DMS153 treated with DMSO at 0.1 percent for 48 hours (cell line): ENCODE measurements at regions not wholly inside any gene's neighbourhood (a gene's known extent, or its start where the extent isn't known, plus 50 kb on each side); places are given as distances from the start of the nearest gene placed in this dataset.

Experiments
- DNase-seq: peaks from one replicate; lab custom pipeline; 2025; ENCODE audit not compliant: unreplicated experiment; lab: John Stamatoyannopoulos, UW

DNA sequence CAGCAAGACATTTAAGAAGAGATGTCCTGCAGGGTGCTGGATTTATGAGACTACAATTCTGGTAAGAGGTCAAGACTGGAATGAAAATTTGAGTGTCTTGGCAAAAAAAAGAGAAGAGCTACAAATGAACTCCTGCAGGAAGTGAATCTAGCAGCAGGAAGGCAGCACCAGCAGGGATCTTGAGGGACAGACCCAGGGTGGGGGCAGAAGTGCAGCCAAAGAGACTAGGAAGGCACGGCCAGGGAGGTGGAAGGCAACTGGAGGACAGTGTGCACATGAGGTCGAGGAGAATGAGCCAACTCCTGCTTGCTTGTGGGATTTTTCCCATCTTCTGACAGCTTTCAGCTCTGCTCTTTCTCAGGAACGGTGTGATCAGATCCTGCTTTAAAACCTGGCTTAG is 263.2 kb downstream of the BUD13 start:
- DNase-seq = no peak

DNA sequence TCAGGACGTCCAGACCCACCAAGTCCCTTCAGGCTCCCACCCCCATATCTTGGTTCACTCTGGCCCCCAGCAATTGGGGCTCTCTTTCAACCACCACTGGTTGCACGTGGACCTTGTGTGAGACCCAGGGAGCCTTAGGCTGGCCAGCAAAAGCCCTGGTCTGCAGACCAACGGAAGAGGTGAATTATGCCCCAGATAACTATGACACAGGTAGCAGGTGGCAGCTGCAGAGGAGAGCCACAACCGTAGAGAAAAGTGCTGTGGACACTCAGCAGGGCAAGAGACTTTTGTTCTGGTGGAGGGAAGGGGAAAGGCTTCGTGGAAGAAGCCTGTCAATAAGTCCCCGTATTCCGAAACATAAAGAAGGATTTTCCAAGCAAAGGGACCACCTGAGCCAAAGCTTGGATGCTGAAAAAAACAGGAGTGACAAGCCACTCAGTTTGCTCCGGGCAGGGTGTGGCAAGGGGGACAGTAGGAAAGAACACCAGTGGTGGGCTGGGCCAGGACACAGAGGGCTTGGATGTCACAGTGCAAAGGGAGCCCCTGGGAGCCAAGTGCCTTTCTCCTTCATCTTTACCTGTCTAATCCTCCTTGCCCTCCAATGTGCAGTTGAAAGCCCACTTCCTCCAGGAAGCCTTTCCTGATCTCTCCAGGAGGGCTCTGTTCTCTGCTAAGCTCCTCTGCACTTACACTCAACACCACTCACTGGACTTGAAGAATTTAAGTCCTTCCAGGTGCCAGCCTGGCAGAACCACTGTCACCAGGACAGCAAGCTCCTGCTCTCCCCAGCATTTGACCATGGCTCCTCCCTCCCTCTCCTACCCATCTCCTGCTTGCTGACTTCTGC is 264.7 kb downstream of the BUD13 start:
- DNase-seq = no peak

DNA sequence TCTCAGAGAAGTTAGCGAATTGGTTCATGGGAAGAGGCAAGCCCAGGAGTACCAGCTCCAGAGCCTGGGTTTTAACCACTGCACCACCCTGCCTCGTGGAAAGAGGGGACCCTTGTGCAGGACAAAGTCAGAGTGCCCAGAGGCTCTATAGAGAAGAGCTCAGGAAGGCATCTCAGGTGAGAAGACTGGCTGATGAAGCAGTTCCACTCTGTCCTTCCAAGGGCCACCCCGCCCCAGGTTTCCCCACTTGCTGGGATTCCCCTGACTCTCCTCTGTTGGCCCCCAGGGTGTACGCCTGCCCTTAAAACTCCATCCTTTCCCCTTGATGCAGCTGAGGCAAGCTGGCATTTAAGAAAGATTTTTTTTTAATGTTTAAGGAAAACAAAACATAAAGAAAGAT is 265.8 kb downstream of the BUD13 start:
- no peak for DNase-seq

DNA sequence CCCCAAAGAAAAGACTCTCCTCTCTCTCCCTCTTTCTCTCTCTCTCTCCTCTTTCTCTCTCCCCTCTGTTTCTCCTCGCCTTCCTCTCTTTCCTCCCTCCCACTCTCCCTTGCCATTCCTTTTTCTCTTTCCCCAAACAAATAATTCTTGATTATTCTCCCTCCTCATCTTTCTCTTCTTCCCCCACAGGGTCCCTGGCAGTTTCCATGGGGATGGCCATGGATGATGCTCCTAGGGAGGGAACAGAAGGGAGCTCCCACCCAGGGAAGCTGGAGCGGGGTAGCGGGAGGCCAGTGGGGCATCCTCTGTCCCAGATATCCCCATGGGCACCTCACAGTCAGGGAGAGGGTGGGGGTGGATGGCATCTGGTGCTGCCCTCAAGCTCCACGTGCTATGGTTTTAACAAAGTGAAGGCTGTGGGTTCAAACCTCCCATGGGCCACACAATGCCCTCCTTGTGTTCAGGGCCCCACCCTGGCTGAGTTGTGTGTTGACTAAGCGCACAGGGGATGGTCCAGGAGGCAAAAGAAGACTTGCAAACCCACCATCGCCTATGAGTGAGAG is 266.4 kb downstream of the BUD13 start:
- no peak for DNase-seq

DNA sequence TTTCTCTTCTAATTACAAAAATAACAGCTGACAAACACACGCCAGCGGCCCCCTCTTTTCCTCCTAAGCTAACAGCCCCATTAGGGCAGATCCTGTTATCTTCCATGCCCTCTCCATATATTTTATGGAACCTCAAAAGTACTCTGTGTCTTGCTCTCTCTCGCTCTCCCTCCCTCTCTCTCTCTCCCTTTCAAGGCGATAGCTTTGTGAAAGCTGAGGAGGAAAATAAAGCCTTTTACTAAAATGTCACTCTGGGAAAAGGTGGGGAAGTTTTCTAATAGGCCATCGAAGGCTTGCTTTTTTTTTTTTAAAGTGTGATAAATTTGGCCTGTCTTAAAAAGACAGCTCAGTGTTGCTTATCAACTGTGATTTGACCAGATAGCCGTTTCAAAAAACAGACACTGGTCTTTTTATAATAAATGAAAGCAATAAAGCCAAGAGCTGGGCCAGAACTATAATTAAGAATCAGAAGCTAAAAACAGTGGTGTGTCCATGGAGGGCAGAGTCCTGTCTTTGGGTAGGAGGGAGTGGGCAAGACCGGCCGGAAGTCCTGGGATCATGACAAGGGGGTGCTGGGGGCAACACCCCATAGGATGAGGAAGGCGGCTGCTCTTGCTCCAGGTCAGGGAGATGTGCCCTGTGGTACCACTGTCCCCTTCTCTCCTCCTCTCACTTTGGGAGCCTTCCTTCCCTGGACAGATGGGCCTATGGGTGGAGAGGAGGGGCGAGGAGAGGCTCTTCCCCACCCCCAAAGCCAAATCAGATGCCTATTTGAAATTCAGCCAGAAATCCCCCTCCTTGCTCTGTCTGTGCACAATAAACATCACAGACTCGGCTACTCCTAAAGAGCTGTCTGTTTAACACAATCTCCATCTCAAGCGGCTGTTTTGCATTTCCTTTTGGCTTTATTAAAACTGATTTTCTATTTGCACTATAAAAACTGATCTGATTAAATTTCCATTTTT is 267.2 kb downstream of the BUD13 start:
- DNase-seq = no peak

DNA sequence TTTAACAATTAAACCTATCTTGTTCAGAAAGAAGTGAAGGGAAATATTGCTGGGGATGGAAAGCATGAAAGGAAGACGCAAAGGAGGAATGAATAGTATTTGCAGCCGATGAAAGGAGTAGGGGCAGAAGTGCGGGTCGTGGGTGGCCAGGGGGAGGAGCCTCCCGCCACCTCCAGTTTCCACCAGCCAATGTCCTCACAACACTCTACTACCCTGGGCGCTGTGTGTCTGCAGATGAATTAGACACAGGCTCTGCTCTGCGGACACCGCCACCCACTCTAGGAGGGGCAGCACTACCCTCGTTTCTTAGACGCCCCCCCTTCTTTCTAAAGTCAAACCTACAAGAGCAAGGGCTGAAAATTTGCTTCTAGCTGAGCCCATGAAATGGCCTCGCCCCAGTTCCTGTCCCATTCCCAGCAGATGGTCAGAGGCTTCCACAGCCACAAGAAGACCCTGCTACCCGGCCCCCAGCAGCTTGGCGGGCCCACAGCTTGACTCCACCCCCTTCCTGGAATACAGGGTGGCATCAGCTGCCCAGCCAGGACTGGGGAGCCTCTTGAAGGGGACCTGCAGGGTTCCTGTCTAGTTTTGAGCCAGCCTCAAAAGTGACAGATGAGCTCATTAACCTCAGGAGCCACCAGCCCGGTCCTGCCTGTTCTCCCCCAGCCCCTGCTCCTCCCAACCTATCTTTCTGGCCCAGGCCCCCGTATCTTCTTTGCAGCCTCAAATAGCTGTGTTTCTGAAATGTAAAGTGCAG is 268.1 kb downstream of the BUD13 start:
- no peak for DNase-seq

DNA sequence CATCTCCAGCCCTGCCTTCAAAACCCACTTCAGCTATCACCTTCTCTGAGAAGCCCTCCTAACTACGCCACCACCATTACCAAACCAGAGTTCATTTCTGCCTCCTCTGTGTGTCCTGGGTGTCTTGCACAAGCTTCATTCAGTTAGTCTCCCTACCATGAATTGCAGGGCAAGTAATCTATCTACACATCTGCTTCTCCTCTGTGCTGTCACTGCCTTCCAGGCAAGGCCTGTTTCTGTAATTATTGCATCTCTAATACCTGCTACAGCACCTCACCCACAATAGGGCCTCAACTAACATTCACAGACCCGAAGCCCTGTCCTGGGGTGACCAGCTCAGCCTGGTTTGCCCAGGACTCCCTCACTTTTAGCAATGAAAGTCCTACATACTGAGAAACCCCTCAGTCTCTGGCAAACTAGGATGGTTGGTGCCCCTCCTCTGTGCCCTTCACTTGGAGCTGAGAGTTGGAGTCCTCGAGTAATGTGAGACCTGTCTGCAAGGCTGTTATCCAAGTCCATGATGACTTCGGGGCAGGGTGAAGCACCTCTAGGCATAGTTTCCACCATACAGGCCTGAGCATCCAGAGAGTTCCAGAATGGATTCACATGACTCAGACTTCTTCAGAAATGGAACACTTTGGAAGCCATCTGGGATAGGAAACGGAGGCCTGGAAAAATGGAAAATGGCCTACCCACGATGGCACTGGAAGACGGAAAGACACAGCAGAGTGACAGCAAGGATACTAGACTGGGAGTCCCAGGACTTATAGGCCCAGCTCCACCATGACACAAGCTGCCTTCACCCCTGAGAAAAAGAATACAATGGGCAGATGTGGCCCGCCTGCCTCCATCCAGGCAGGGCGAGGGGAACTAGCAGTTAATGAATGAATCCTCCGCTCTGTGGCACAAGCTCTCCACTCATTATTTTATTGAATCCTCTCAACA is 269.3 kb downstream of the BUD13 start:
- DNase-seq = no peak

DNA sequence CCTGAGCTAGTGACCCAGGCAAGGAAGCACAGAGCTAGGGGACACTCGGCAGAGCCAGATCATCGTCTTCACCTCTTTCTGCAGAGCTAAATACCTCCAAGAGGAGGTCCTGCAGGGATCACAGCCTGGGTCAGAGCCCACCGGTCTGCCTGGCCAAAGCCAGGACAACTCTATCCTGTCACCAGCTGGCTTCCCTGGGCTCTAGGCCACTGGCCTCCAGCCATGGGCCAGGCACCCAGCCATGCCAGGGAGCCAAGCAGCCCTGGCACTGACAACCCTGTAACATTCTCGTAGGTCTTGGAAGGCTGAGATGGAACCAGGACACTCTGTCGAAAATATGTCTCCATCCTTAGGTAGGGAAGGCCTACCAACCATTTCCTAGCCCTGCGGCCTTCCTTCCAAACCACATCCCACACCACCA is 270.1 kb downstream of the BUD13 start:
- no peak for DNase-seq

DNA sequence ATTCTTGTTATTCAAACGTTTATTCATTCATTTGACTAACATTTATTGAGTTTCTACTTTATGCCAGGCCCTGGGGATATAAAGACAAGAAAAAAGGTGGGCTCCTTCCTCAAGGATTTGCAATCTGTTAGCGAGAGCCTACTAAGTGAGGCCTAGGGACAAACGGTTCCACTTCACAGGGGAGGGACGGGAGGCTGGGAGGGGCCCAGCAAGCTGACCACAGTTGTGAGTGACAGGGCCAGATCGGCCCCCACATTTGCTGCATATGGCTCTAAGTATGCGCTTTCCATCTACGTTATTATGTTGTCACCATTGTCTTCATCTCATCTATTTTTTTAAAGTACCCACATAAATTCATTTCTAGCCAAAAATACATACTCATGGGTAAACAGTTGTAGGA is 271.1 kb downstream of the BUD13 start:
- DNase-seq = no peak

DNA sequence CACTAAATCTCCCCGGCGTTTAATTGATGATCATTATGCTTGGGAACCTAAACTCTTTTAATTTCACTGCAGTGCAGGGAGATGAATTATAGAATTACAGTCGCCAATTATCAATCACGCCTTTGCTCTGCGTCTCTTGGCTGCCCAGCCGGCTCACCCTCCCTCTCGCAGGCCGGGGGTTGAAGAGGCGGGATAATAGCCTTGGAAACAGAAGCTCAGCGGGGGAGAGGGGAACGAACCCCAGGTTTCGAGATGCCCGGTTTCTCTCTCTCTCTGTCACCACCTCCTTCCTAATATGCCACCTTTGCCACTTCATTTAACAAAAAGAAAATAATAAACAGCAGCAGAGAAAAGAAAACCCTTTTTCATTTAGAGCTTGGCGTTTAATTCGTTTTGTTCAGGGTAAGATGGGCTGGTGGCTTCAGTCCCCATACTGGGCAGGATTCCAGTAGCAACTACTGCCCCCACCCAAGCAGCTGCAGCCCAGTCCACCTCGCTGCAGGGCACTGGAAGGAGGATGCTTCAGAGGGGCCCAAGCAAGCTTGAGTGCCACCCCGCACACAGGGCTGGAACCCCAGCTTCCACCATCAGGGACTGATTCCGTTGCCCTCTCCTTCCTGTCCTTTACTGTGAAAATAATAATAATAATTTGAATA is 271.7 kb downstream of the BUD13 start:
- DNase-seq = no peak

DNA sequence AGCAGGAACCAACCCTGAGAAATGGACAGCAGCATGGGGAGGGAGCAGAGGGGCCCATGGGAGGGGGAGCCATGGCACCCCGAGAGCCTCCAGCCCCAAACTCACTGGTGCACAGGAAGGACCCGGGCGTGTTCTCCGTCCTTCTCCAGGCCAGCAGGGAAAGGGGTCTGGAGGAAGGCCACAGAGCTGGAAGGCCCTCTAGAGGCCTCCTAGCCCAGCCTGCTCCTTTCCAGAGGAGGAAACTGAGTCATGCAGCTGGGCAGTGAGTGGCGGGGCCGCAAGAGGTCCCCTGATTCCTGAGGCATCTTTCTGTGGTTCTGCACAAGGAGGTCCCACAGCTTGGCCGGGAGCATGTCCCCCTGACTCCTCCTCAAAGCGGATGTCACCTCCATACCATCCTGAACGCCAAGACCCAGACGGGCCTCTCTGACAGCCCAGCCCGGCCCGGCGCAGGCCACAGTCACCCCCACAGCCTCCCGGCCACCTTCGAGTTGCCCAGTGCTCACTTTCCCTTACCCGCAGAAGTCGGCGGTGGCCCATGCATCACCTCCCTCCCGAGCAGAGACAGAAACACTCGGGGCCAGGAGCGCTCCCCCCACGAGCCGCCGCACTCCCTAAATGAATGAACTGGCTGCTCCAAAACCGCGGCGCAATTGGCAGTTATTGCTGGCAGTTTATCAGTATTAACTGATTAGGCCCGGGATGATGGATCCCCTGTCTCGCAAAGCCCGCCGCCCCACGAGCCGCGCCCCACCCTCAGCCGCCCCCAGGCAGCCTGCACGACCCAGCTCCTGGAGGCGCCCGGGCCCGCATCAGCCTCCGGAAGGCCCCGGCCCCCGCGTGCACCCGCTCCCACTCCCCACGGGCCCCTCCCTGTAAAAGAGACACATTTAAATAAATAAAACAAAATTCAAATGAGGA is 272.5 kb downstream of the BUD13 start:
- DNase-seq = no peak

DNA sequence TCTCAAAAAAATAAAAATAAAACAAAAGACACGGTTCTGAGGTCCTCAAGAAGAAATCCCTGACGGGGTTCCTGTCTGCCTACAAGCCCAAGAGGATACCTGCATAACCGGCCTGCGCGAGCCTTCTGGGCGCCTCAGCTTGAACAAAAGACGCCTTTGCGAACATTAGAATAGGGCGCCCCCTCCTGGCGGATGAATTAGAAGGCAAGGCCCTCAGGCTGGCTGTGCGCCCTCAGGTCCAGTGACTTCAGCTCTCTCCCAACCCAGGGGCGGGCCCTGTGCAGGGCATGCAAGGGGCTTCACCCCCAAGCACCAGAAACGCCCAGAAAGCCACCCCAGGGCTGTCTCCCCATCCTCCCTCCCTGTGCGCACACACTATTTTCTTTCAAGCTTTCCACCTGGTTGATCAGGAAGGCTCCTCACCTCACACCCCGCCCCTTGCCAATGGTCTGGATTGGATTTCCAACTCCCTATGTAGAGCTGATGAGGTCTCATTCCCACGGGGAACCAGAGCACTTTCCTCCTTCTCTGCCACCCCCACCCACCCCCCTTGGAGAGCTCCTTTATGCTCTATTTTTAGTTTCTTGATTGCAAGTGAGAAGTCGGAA is 273.3 kb downstream of the BUD13 start:
- peak; percentile 76 for DNase-seq

DNA sequence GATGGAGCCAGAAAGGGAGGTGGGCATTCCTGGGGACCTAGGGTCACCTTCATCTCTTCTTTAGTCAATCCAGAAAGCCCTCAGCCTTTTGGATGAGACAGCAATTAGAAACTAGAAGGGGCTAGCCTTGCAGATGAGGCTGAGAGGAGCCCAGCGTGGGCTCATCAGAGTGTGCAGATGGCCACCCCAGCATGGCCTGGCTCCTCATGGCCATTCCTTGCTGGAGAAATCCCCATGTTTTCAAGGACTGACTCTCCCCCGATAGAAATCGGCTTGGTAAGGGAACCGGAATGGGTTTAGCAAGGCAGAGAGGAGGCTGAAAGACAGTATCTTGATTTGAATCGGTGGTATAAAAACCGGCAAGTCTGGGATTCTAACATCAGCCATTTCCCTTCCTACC is 274.6 kb downstream of the BUD13 start:
- no peak for DNase-seq

DNA sequence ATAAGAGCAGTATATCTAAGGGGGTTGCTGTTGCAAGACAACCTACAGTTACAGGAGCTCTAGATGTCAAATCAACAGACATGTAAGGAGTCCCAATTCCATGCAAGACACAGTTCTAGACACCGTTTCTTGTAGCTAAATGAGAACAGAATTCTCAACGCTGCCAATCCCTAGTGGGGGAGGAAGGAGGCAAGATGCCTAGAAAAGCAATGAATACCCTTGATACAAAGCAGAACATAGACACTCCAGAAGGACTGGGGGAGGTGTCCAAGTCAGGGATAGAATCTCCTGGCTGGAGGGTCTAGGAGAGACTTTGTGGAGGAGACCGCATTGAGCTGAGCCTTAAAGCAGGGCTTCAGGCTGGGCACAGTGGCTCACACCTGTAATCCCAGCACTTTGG is 280.2 kb downstream of the BUD13 start:
- no peak for DNase-seq

DNA sequence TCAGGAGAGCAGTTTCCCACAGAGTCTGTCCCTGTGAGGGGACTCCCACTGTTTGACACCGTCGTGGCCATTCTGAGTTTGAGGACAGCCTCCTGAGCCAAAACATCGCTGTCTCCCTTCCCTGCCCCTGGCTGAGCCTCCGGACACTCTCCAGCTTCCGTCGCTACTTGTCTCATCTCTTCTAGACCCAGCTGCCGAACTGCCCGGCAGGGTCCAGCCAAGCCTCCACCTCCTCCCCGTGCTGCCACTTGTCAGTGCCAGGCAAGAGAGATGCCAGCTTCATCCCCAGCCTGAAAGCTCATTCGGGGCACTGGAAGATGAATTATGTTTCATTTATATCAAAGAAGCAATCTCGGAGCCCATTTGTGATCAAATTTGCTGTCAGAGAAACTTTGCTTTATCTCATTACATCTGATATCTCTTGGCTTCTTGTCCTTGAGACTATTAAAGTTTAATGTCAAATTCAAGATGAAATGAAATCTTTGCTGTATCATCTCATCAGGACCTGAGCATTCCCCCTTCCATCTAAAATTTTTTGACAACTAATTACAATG is 283.9 kb downstream of the BUD13 start:
- DNase-seq = no peak

DNA sequence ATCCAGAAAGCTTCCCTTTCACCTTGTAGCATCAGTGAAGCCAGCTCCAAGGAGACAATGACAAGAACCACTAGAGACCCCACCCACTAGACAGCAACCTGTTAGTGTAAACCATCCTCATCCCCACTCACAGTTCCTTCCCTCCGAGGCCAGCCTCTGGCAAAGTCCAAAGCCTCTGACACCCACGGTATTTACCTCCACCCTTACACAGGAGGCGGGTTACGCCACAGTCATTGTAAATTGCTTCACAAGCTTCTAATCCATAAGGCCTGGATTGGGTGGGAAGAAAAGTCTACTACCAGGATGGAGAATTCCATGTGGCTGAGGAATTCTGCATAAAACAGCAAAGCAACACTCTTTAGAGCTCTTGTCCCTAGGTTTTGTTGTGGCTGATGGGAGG is 287.4 kb downstream of the BUD13 start:
- DNase-seq = no peak

DNA sequence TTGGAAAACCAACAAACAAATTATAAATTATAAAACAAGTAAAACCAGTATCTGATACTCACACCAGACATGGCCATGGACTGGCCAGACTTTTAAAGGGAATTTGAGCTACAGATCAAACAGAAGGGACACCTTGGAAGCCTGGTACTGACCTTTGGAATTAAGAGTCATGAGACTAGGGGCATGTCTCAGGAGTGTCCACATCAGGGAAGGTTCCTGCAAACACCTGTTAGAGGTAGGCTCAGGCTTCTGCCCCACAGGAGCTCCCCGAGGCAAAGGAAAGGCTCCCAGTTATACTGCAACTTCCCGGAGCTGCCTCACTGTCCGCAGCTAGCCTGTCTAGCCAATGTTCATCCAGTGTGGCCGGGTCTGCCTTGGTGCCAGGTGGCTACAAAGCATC is 290.1 kb downstream of the BUD13 start:
- DNase-seq = no peak
